ENCODE measurements at regions not wholly inside any gene's neighbourhood (a gene's known extent, or its start where the extent isn't known, plus 50 kb on each side); places are given as distances from the start of the nearest gene placed in this dataset.

DNA sequence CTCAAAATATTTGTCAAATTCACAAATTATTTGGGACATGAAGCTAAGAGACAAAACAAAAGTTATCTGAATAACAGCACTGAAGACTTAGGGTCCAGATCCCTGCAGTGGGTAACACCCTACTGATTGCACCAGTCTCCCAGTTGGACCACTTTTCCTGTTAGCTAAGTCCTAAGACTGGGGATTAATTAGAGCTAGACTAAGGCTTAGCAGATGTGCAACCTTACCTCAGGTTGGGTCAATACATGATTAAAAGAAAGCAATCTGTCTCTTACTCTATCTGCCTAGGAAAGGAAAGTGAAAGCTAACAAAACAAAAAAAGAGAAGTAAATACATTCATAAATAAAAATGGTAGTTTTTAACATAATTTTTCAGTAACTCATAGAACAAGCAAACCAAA, 737.2 kb upstream of the CHRM3 start:
- TF ChIP-seq, protein P1, sequence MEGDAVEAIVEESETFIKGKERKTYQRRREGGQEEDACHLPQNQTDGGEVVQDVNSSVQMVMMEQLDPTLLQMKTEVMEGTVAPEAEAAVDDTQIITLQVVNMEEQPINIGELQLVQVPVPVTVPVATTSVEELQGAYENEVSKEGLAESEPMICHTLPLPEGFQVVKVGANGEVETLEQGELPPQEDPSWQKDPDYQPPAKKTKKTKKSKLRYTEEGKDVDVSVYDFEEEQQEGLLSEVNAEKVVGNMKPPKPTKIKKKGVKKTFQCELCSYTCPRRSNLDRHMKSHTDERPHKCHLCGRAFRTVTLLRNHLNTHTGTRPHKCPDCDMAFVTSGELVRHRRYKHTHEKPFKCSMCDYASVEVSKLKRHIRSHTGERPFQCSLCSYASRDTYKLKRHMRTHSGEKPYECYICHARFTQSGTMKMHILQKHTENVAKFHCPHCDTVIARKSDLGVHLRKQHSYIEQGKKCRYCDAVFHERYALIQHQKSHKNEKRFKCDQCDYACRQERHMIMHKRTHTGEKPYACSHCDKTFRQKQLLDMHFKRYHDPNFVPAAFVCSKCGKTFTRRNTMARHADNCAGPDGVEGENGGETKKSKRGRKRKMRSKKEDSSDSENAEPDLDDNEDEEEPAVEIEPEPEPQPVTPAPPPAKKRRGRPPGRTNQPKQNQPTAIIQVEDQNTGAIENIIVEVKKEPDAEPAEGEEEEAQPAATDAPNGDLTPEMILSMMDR (IDR thresholded peaks at IDR 0.05): no peak
- TF ChIP-seq ZFX (IDR thresholded peaks at IDR 0.05; ENCODE audit: borderline replicate concordance): no peak

Data from 22Rv1 (cell line).